Heart left ventricle (tissue), 16 donors: ENCODE measurements at regions not wholly inside any gene's neighbourhood (a gene's known extent, or its start where the extent isn't known, plus 50 kb on each side); places are given as distances from the start of the nearest gene placed in this dataset.

ENCODE experiments used
- ATAC-seq, 4 donors: fragments of 200-7000 bp; cut with Tn5 transposase; one replicate each; pipeline ENCODE4 v1.9.1; 2020 to 2022; ENCODE audit warnings: moderate library complexity in 4 of 4, mild to moderate bottlenecking in 3 of 4, moderate number of reproducible peaks in 1 of 4
- DNase-seq, 5 donors: peaks; one replicate each; pipeline ENCODE4 v3.0.0-alpha.2; 2020
- H3K27ac ChIP-seq, 12 donors: fragments of 200-600 bp; sonication (generic) in 4 of 12; one replicate each; pipeline versions ENCODE4 v1.5.0 to v1.8.0; 2016 to 2022; ENCODE audit warnings: mild to moderate bottlenecking in 2 of 12
- H3K27me3 ChIP-seq, 9 donors: fragments of 200-600 bp; sonication (generic) in 2 of 9; one replicate each; pipeline versions ENCODE4 v1.5.1 to v1.8.0; 2016 to 2022; ENCODE audit warnings: mild to moderate bottlenecking in 3 of 9
- H3K36me3 ChIP-seq, 9 donors: fragments of 200-600 bp; sonication (generic) in 2 of 9; one replicate each; pipeline versions ENCODE4 v1.5.0 to v1.8.0; 2018 to 2022; ENCODE audit warnings: mild to moderate bottlenecking in 2 of 9
- H3K4me1 ChIP-seq, 12 donors: fragments of 200-600 bp; sonication (generic) in 4 of 12; one replicate each; pipeline versions ENCODE4 v1.5.0 to v1.8.0; 2016 to 2022; ENCODE audit warnings: mild to moderate bottlenecking in 3 of 12
- H3K4me3 ChIP-seq, 12 donors: fragments of 200-600 bp; sonication (generic) in 4 of 12; one replicate each; pipeline versions ENCODE4 v1.5.0 to v1.8.0; 2017 to 2022; ENCODE audit warnings: mild to moderate bottlenecking in 9 of 12, moderate library complexity in 4 of 12
- H3K9me3 ChIP-seq, 12 donors: fragments of 200-600 bp; sonication (generic) in 4 of 12; one replicate each; pipeline versions ENCODE4 v1.5.0 to v1.8.0; 2016 to 2022; ENCODE audit warnings: mild to moderate bottlenecking in 1 of 12
- POLR2A ChIP-seq, 2 donors: fragments of 450-650 bp; IDR thresholded peaks; one replicate each; pipeline ENCODE4 v1.6.1; 2017; ENCODE audit warnings: antibody characterized with exemption in 2 of 2, mild to moderate bottlenecking in 2 of 2, moderate library complexity in 2 of 2
- WGBS, 4 donors: extraction: QIAGEN DNeasy Blood & Tissue Kit in 2 of 4; methylation state at CpG; one replicate each; pipeline versions ENCODE4 v1.1.5 to v1.1.7; 2013 to 2018; 5-methylcytosine and 5-hydroxymethylcytosine counted together
- intact Hi-C, 10 donors: fragments of 100-400 bp; cut with DNase I; formaldehyde crosslinking; loops; one replicate each; pipeline versions ENCODE4 v1.11.1 to v1.14.2; 2022
- TF ChIP-seq, protein P1 (sequence below), 12 donors: fragments of 200-600 bp; sonication (generic) in 4 of 12; IDR thresholded peaks; one replicate each; pipeline versions ENCODE4 v1.5.0 to v1.8.0; 2018 to 2022; ENCODE audit warnings: antibody characterized with exemption in 12 of 12, mild to moderate bottlenecking in 5 of 12
- donor health status: ischemic (EF 13 %, LVEDD 7.1; RV severe dilation, severe dysfunction).
- donor health status: healthy with polysubstance abuse.
- donor health status: DM: no; HTN: yes; CAD: no.
- donor health status: DM: no; HTN: no; CAD: no.
- donor health status: ischemic (EF 25% LVEDD 6.9; RV normal size, moderate dysfunction).
- donor health status: ischemic (EF 25% LVEDD 5.7; RV mildly dilated, moderate dysfunction).
- donor health status: healthy.
- donor health status: DM: yes; HTN: yes; CAD: no.
- donor health status: ischemic (EF 35%, LVEDD 5.7; RV mildly dilated, moderate dysfunction).
- donor health status: nonischemic (EF 11% LVEDD 7.7; RV severe dilation, severe dysfunction).
- donor health status: DM: yes; HTN: yes; CAD: no.
- donor health status: PGD.
- donor health status: ischemic (EF 29% LVEDD 5.4; RV normal size, mild dysfunction).
- donor health status: nonischemic (EF 23%, LVEDD 6.1; RV moderate dilation, normal function).

GRCh38 chr9:16029796-16030363 lies 477.0 kb downstream of the CCDC171 start:
- TF ChIP-seq, protein P1, sequence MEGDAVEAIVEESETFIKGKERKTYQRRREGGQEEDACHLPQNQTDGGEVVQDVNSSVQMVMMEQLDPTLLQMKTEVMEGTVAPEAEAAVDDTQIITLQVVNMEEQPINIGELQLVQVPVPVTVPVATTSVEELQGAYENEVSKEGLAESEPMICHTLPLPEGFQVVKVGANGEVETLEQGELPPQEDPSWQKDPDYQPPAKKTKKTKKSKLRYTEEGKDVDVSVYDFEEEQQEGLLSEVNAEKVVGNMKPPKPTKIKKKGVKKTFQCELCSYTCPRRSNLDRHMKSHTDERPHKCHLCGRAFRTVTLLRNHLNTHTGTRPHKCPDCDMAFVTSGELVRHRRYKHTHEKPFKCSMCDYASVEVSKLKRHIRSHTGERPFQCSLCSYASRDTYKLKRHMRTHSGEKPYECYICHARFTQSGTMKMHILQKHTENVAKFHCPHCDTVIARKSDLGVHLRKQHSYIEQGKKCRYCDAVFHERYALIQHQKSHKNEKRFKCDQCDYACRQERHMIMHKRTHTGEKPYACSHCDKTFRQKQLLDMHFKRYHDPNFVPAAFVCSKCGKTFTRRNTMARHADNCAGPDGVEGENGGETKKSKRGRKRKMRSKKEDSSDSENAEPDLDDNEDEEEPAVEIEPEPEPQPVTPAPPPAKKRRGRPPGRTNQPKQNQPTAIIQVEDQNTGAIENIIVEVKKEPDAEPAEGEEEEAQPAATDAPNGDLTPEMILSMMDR (IDR thresholded peaks at IDR 0.05): no peak
- no peak for TF ChIP-seq POLR2A (IDR thresholded peaks at IDR 0.05)
- no peaks in the 10 kb centered on the region for H3K9me3 ChIP-seq
- no peak for ATAC-seq
- intact Hi-C loops: no loop called here
- H3K36me3 ChIP-seq: no peaks in the 10 kb centered on the region
- no peaks in the 10 kb centered on the region for H3K4me1 ChIP-seq
- 86 to 90% (median 89%) methylated on average over 3 of the region's 3 CpGs for WGBS, 4 donors
- no peak overlapping the region for H3K4me3 ChIP-seq
- no peak overlapping the region for H3K27ac ChIP-seq
- H3K27me3 ChIP-seq: no peaks in the 10 kb centered on the region
- no peak for DNase-seq

GRCh38 chr9:16030528-16031185 lies 477.8 kb downstream of the CCDC171 start:
- H3K4me1 ChIP-seq: no peaks in the 10 kb centered on the region
- no peaks in the 10 kb centered on the region for H3K36me3 ChIP-seq
- ATAC-seq: no peak
- H3K27me3 ChIP-seq: no peaks in the 10 kb centered on the region
- no peak overlapping the region for H3K4me3 ChIP-seq
- H3K27ac ChIP-seq: no peak overlapping the region
- intact Hi-C loops: no loop called here
- TF ChIP-seq POLR2A (IDR thresholded peaks at IDR 0.05): no peak
- TF ChIP-seq, protein P1 (IDR thresholded peaks at IDR 0.05): no peak
- no peaks in the 10 kb centered on the region for H3K9me3 ChIP-seq
- DNase-seq: no peak
- WGBS, 4 donors: 75 to 81% (median 79%) methylated on average over 8 of the region's 8 CpGs

- Histone ChIP-seq H3K4me3 (no peak overlapping the region), H3K9me3 (no peaks in the 10 kb centered on the region), H3K27me3 (no peaks in the 10 kb centered on the region), H3K27ac (no peak overlapping the region), H3K4me1 (no peaks in the 10 kb centered on the region), H3K36me3 (no peaks in the 10 kb centered on the region)
- TF ChIP-seq, protein P1 (IDR thresholded peaks at IDR 0.05): no peak
- TF ChIP-seq POLR2A (IDR thresholded peaks at IDR 0.05): no peak
- intact Hi-C loops: no loop called here
- ATAC-seq (no peak), DNase-seq (no peak)
- WGBS, 4 donors: 33 to 43% (median 37%) methylated on average over 2 of the region's 2 CpGs
Measured at GRCh38 chr9:16031486-16031885, 478.6 kb downstream of the CCDC171 start.

- DNase-seq (no peak), ATAC-seq (no peak)
- H3K36me3 ChIP-seq: no peaks in the 10 kb centered on the region
- no peaks in the 10 kb centered on the region for H3K9me3 ChIP-seq
- intact Hi-C loops: no loop called here
- H3K4me3 ChIP-seq: no peak overlapping the region
- no peaks in the 10 kb centered on the region for H3K4me1 ChIP-seq
- H3K27ac ChIP-seq: no peak overlapping the region
- TF ChIP-seq, protein P1 (IDR thresholded peaks at IDR 0.05): no peak
- WGBS, 4 donors: 85 to 89% (median 87%) methylated on average over 6 of the region's 6 CpGs
- no peaks in the 10 kb centered on the region for H3K27me3 ChIP-seq
Measured at GRCh38 chr9:16031971-16032370, 479.1 kb downstream of the CCDC171 start.
